ENCODE measurements at regions not wholly inside any gene's neighbourhood (a gene's known extent, or its start where the extent isn't known, plus 50 kb on each side); places are given as distances from the start of the nearest gene placed in this dataset.

DNA sequence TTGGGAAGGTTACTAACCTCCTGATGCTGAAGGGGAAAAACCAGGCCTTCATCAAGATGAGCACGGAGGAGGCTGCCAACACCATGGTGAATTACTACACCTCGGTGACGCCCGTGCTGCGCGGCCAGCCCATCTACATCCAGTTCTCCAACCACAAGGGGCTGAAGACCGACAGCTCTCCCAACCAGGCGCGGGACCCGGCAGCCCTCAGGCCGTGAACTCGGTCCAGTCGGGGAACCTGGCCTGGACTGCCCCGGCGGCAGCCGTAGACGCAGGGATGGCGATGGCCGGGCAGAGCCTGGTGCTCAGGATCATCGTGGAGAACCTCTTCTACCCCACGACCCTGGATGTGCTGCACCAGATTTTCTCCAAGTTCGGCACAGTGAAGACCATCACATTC is 133.0 kb upstream of the FUT8 start:
- H3K4me1 Mint-ChIP-seq (ENCODE audit: insufficient read depth, unreplicated experiment) = no peaks in the 10 kb centered on the region
- no TSS peak for BruUV-seq (replicated peaks)

DNA sequence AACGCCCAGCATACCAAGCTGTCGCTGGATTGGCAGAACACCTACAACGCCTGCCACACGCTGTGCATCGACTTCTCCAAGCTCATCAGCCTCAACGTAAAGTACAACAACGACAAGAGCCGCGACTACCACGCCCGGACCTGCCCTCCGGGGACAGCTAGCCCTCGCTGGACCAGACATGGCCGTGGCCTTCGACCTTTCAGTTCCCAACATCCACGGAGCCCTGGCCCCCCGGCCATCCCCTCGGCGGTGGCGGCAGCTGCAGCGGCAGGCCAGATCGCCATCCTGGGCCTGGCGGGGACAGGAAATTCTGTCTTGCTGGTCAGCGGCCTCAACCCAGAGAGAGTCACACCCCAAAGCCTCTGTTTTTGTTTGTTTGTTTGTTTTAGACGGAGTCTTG is 132.6 kb upstream of the FUT8 start:
- ChIA-PET POLR2A (no interaction called here), CTCF (no interaction called here)
- no TSS peak for BruUV-seq (replicated peaks)
- Mint-ChIP-seq H3K27ac (ENCODE audit: low read depth, unreplicated experiment) (no peak overlapping the region), H3K4me3 (ENCODE audit: unreplicated experiment) (no peak overlapping the region), H3K9me3 (ENCODE audit: unreplicated experiment) (no peaks in the 10 kb centered on the region), H3K36me3 (ENCODE audit: insufficient read depth, unreplicated experiment) (no peaks in the 10 kb centered on the region), H3K27me3 (ENCODE audit: insufficient read depth, unreplicated experiment) (no peaks in the 10 kb centered on the region), H3K4me1 (ENCODE audit: insufficient read depth, unreplicated experiment) (no peaks in the 10 kb centered on the region)
- no peak for DNase-seq (ENCODE audit: unreplicated experiment)
- TF ChIP-seq, protein P1, sequence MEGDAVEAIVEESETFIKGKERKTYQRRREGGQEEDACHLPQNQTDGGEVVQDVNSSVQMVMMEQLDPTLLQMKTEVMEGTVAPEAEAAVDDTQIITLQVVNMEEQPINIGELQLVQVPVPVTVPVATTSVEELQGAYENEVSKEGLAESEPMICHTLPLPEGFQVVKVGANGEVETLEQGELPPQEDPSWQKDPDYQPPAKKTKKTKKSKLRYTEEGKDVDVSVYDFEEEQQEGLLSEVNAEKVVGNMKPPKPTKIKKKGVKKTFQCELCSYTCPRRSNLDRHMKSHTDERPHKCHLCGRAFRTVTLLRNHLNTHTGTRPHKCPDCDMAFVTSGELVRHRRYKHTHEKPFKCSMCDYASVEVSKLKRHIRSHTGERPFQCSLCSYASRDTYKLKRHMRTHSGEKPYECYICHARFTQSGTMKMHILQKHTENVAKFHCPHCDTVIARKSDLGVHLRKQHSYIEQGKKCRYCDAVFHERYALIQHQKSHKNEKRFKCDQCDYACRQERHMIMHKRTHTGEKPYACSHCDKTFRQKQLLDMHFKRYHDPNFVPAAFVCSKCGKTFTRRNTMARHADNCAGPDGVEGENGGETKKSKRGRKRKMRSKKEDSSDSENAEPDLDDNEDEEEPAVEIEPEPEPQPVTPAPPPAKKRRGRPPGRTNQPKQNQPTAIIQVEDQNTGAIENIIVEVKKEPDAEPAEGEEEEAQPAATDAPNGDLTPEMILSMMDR (IDR thresholded peaks at IDR 0.05; ENCODE audit: unreplicated experiment) = no peak
- intact Hi-C loops (cut with micrococcal nuclease) = no loop called here

More for the DNA sequence above, 133.0 kb upstream of the FUT8 start:
- no peaks in the 10 kb centered on the region for H3K9me3 Mint-ChIP-seq (ENCODE audit: unreplicated experiment)
- ChIA-PET POLR2A (no interaction called here), CTCF (interaction anchor here (0.7 kb wide), 1 partner anchor 57 kb away, joined by 3 read pairs; no protein-coding TSS in a partner anchor)
- no peak for DNase-seq (ENCODE audit: unreplicated experiment)
- H3K4me3 Mint-ChIP-seq (ENCODE audit: unreplicated experiment) = no peak overlapping the region
- intact Hi-C loops (cut with micrococcal nuclease) = no loop called here
- no peaks in the 10 kb centered on the region for H3K27me3 Mint-ChIP-seq (ENCODE audit: insufficient read depth, unreplicated experiment)
- no peaks in the 10 kb centered on the region for H3K36me3 Mint-ChIP-seq (ENCODE audit: insufficient read depth, unreplicated experiment)
- no peak overlapping the region for H3K27ac Mint-ChIP-seq (ENCODE audit: low read depth, unreplicated experiment)
- TF ChIP-seq, protein P1 (IDR thresholded peaks at IDR 0.05; ENCODE audit: unreplicated experiment) = no peak

DNA sequence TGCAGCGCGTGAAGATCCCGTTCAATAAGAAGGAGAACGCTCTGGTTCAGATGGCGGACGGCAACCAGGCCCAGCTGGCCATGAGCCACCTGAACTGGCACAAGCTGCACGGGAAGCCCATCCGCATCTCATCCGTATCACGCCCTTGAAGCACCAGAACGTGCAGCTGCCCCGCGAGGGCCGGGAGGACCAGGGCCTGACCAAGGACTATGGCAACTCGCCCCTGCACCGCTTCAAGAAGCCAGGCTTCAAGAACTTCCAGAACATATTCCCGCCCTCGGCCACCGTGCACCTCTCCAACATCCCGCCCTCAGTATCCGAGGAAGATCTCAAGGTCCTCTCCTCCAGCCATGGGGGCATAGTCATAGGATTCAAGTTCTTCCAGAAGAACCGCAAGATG is 131.9 kb upstream of the FUT8 start:
- no peaks in the 10 kb centered on the region for H3K4me1 Mint-ChIP-seq (ENCODE audit: insufficient read depth, unreplicated experiment)
- TF ChIP-seq, protein P1 (IDR thresholded peaks at IDR 0.05; ENCODE audit: unreplicated experiment) = no peak
- H3K9me3 Mint-ChIP-seq (ENCODE audit: unreplicated experiment) = no peaks in the 10 kb centered on the region
- ChIA-PET POLR2A (no interaction called here), CTCF (interaction anchor here (0.6 kb wide), 1 partner anchor 29 kb away, joined by 4 read pairs; no protein-coding TSS in a partner anchor)
- H3K27ac Mint-ChIP-seq (ENCODE audit: low read depth, unreplicated experiment) = no peak overlapping the region
- intact Hi-C loops (cut with micrococcal nuclease) = no loop called here
- H3K27me3 Mint-ChIP-seq (ENCODE audit: insufficient read depth, unreplicated experiment) = no peaks in the 10 kb centered on the region
- no TSS peak for BruUV-seq (replicated peaks)
- H3K4me3 Mint-ChIP-seq (ENCODE audit: unreplicated experiment) = no peak overlapping the region
- no peaks in the 10 kb centered on the region for H3K36me3 Mint-ChIP-seq (ENCODE audit: insufficient read depth, unreplicated experiment)
- DNase-seq (ENCODE audit: unreplicated experiment) = no peak

DNA sequence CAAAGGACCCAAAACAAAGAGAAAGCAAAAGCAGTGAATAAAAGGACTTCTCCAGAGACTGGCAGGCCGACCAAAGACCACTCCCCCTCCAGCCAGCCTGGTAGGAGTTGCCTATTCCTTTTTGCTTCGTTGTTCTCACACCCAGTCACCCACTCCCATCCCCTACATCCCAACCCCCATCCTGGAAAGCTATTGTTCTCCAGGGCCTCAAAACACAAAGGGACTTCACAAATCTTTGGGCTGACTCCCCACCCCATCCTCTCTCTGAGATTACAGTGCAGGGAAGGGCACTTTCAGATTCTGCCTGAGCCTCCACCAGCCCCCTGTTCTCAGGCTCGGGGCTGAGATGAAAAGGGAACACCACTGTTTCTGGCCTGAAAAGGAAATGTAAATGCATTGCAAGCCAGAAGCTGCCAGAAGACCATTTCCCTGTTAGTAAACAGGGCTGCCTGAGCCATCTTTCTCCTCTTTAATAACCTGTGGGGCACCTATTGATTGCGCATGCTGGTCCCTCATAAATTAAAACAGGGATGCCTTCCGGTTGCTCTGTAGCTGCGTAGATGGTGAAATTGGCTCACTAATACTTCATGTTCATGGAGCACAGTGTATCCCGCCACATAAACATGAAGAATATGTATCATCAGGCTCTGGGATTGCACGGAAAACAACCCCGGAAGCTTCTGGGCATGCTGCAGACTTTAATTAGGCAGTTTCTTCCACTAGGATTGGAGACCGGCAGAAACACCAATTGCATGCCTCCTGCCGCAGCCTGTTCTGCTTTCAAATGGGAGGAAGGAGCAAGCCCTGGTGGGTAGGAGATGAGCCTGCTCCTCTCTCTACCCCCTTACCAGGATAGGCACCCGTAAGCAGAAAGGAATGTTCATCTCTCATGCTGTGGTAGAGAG is 130.3 kb upstream of the FUT8 start:
- no peaks in the 10 kb centered on the region for H3K4me1 Mint-ChIP-seq (ENCODE audit: insufficient read depth, unreplicated experiment)
- H3K4me3 Mint-ChIP-seq (ENCODE audit: unreplicated experiment) = no peak overlapping the region
- TF ChIP-seq, protein P1 (IDR thresholded peaks at IDR 0.05; ENCODE audit: unreplicated experiment) = no peak
- no peaks in the 10 kb centered on the region for H3K36me3 Mint-ChIP-seq (ENCODE audit: insufficient read depth, unreplicated experiment)
- H3K27ac Mint-ChIP-seq (ENCODE audit: low read depth, unreplicated experiment) = no peak overlapping the region
- intact Hi-C loops (cut with micrococcal nuclease) = no loop called here
- ChIA-PET POLR2A (no interaction called here), CTCF (interaction anchor here (0.5 kb wide), 1 partner anchor 1842 kb away, joined by 3 read pairs; no protein-coding TSS in a partner anchor)
- no peaks in the 10 kb centered on the region for H3K27me3 Mint-ChIP-seq (ENCODE audit: insufficient read depth, unreplicated experiment)
- no peaks in the 10 kb centered on the region for H3K9me3 Mint-ChIP-seq (ENCODE audit: unreplicated experiment)
- no peak for DNase-seq (ENCODE audit: unreplicated experiment)
- no TSS peak for BruUV-seq (replicated peaks)

Measured in MCF 10A (cell line).